ENCODE measurements at regions not wholly inside any gene's neighbourhood (a gene's known extent, or its start where the extent isn't known, plus 50 kb on each side); places are given as distances from the start of the nearest gene placed in this dataset.

- Histone ChIP-seq H3K4me3 (no peak overlapping the region), H3K27me3 (no peaks in the 10 kb centered on the region), H3K36me3 (no peaks in the 10 kb centered on the region), H3K27ac (no peak overlapping the region), H3K4me1 (no peaks in the 10 kb centered on the region), H3K9me3 (no peaks in the 10 kb centered on the region)
- TF ChIP-seq POLR2A (IDR thresholded peaks at IDR 0.05), result no peak
- no peak for TF ChIP-seq CTCF (IDR thresholded peaks at IDR 0.05 in 4 of 5, conservative IDR thresholded peaks at IDR 0.05 in 1 of 5)
- intact Hi-C loops (cut with DNase I; ENCODE audit: low total_unique reads), result no loop called here
- DNase-seq (no peak), ATAC-seq (no peak)
- in situ Hi-C loops (cut with MboI; ENCODE audit: low sequenced_read_pairs in 4 of 4), result no loop called here
Observed at GRCh38 chr11:92152245-92152644, 72.4 kb upstream of the FAT3 start.

- no peak for TF ChIP-seq POLR2A (IDR thresholded peaks at IDR 0.05)
- no peak for ATAC-seq
- no peaks in the 10 kb centered on the region for H3K4me1 ChIP-seq
- H3K27ac ChIP-seq, result no peak overlapping the region
- DNase-seq, result no peak
- intact Hi-C loops (cut with DNase I; ENCODE audit: low total_unique reads) (no loop called here), in situ Hi-C loops (cut with MboI; ENCODE audit: low sequenced_read_pairs in 4 of 4) (no loop called here)
- H3K4me3 ChIP-seq, result no peak overlapping the region
- no peaks in the 10 kb centered on the region for H3K27me3 ChIP-seq
- H3K36me3 ChIP-seq, result no peaks in the 10 kb centered on the region
- H3K9me3 ChIP-seq, result no peaks in the 10 kb centered on the region
Observed at GRCh38 chr11:92149996-92150395, 74.6 kb upstream of the FAT3 start.

- intact Hi-C loops (cut with DNase I; ENCODE audit: low total_unique reads), result no loop called here
- no peak for DNase-seq
Observed at GRCh38 chr11:92141725-92142124, 82.9 kb upstream of the FAT3 start.

GRCh38 chr11:92141159-92141558, 83.5 kb upstream of the FAT3 start:
- no peak for TF ChIP-seq CTCF (IDR thresholded peaks at IDR 0.05 in 4 of 5, conservative IDR thresholded peaks at IDR 0.05 in 1 of 5)
- TF ChIP-seq POLR2A (IDR thresholded peaks at IDR 0.05), result no peak
- DNase-seq (no peak), ATAC-seq (no peak)
- no peaks in the 10 kb centered on the region for H3K9me3 ChIP-seq
- H3K27me3 ChIP-seq, result no peaks in the 10 kb centered on the region
- H3K4me3 ChIP-seq, result no peak overlapping the region
- intact Hi-C loops (cut with DNase I; ENCODE audit: low total_unique reads), result no loop called here
- H3K27ac ChIP-seq, result no peak overlapping the region
- in situ Hi-C loops (cut with MboI; ENCODE audit: low sequenced_read_pairs in 4 of 4), result no loop called here
- H3K36me3 ChIP-seq, result no peaks in the 10 kb centered on the region
- H3K4me1 ChIP-seq, result no peaks in the 10 kb centered on the region

More at GRCh38 chr11:92141725-92142124, 82.9 kb upstream of the FAT3 start:
- no peaks in the 10 kb centered on the region for H3K4me1 ChIP-seq
- H3K36me3 ChIP-seq, result no peaks in the 10 kb centered on the region
- no peaks in the 10 kb centered on the region for H3K27me3 ChIP-seq
- ATAC-seq, result no peak
- in situ Hi-C loops (cut with MboI; ENCODE audit: low sequenced_read_pairs in 4 of 4), result no loop called here
- H3K4me3 ChIP-seq, result no peak overlapping the region
- TF ChIP-seq CTCF (IDR thresholded peaks at IDR 0.05 in 4 of 5, conservative IDR thresholded peaks at IDR 0.05 in 1 of 5) (no peak), POLR2A (IDR thresholded peaks at IDR 0.05) (no peak)
- no peaks in the 10 kb centered on the region for H3K9me3 ChIP-seq
- H3K27ac ChIP-seq, result no peak overlapping the region

- DNase-seq, result no peak
- H3K4me1 ChIP-seq, result no peaks in the 10 kb centered on the region
- ATAC-seq, result no peak
- no peak for TF ChIP-seq POLR2A (IDR thresholded peaks at IDR 0.05)
- TF ChIP-seq CTCF (IDR thresholded peaks at IDR 0.05 in 4 of 5, conservative IDR thresholded peaks at IDR 0.05 in 1 of 5), result no peak
- no peaks in the 10 kb centered on the region for H3K36me3 ChIP-seq
- intact Hi-C loops (cut with DNase I; ENCODE audit: low total_unique reads) (no loop called here), in situ Hi-C loops (cut with MboI; ENCODE audit: low sequenced_read_pairs in 4 of 4) (no loop called here)
- H3K27ac ChIP-seq, result no peak overlapping the region
- no peaks in the 10 kb centered on the region for H3K27me3 ChIP-seq
- no peak overlapping the region for H3K4me3 ChIP-seq
- H3K9me3 ChIP-seq, result no peaks in the 10 kb centered on the region
Observed at GRCh38 chr11:92140021-92140420, 84.6 kb upstream of the FAT3 start.
